ENCODE measurements at regions not wholly inside any gene's neighbourhood (a gene's known extent, or its start where the extent isn't known, plus 50 kb on each side); places are given as distances from the start of the nearest gene placed in this dataset.
"Not testable (repeated sequence)": the region's sequence is repeated elsewhere in the genome, so short reads cannot be mapped to it uniquely, and the experiment has no call there.

DNA sequence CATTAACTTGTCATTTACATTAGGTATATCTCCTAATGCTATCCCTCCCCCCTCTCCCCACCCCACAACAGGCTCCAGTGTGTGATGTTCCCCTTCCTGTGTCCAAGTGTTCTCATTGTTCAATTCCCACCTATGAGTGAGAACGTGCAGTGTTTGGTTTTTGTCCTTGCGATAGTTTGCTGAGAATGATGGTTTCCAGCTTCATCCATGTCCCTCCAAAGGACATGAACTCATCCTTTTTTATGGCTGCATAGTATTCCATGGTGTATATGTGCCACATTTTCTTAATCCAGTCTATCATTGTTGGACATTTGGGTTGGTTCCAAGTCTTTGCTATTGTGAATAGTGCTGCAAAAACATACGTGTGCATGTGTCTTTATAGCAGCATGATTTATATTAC is 60.7 kb upstream of the HOXC13 start:
- DNase-seq, result not testable (repeated sequence)

DNA sequence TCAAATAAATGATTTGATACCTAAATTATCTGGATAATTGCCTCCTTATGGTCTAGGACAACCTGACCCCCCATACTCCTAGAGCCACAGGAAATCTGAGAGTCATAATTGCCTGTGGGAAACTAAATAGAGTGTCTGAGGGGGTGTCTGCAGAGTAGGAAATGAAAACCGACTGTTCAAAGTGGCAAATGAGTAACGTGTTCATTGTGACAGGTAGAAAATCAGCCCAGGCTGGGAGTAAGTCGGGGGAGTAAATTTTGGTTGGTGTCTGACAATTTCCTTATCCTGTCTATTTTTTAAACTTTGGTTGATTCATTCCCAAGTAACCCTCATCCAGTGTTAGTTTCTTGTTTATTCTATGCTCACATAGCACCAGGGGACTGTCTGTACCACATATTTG is 51.6 kb upstream of the HOXC13 start:
- no peak for DNase-seq

DNA sequence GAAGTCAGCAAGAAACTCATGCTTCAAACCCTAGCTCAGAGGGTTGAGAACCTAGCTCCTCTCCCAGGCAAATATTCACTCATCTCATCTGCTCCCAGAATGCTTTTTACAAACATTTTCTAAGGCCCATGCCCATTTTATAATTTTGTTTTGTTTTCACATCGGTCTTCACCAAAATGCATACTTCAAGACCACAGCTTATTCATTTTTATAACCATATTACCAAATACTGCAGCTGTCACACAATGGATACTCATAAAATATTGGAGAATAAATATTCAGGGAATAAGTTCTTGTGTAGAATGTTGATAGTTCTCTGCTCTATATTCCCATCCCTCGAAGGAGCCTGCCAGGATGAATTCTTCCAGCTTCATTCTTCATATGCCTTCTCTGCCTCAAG is 50.8 kb upstream of the HOXC13 start:
- no peak for DNase-seq
